ENCODE measurements at regions not wholly inside any gene's neighbourhood (a gene's known extent, or its start where the extent isn't known, plus 50 kb on each side); places are given as distances from the start of the nearest gene placed in this dataset.

GRCh38 chr5:73338256-73339050, 110.1 kb downstream of the FOXD1 start:
- TF ChIP-seq, protein P1, sequence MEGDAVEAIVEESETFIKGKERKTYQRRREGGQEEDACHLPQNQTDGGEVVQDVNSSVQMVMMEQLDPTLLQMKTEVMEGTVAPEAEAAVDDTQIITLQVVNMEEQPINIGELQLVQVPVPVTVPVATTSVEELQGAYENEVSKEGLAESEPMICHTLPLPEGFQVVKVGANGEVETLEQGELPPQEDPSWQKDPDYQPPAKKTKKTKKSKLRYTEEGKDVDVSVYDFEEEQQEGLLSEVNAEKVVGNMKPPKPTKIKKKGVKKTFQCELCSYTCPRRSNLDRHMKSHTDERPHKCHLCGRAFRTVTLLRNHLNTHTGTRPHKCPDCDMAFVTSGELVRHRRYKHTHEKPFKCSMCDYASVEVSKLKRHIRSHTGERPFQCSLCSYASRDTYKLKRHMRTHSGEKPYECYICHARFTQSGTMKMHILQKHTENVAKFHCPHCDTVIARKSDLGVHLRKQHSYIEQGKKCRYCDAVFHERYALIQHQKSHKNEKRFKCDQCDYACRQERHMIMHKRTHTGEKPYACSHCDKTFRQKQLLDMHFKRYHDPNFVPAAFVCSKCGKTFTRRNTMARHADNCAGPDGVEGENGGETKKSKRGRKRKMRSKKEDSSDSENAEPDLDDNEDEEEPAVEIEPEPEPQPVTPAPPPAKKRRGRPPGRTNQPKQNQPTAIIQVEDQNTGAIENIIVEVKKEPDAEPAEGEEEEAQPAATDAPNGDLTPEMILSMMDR (IDR thresholded peaks at IDR 0.05 in 4 of 5, conservative IDR thresholded peaks at IDR 0.05 in 1 of 5), result no peak
- no peak for TF ChIP-seq POLR2A (IDR thresholded peaks at IDR 0.05)

Measured in gastrocnemius medialis (tissue), 4 donors.